ENCODE measurements at regions not wholly inside any gene's neighbourhood (a gene's known extent, or its start where the extent isn't known, plus 50 kb on each side); places are given as distances from the start of the nearest gene placed in this dataset.

DNA sequence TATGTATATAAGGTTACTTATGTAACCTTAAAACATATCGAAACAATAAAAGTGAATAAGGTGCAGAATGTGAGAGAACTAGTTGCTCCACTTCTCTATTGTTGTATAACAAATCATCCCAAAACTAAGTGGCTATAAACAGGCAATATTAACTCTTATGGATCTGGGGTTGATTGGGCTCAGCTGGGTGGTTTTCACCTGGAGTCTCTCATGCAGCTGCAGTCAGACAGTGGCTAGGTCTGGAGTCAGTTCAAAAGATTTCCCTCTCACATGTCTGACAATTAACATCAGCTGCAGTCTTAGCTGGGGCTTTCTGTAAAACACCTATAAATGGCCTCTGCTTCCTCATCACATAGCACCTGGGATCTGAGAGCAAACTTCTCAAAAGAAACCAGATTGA lies 288.4 kb upstream of the SASH1 start:
- TF ChIP-seq, protein P1, sequence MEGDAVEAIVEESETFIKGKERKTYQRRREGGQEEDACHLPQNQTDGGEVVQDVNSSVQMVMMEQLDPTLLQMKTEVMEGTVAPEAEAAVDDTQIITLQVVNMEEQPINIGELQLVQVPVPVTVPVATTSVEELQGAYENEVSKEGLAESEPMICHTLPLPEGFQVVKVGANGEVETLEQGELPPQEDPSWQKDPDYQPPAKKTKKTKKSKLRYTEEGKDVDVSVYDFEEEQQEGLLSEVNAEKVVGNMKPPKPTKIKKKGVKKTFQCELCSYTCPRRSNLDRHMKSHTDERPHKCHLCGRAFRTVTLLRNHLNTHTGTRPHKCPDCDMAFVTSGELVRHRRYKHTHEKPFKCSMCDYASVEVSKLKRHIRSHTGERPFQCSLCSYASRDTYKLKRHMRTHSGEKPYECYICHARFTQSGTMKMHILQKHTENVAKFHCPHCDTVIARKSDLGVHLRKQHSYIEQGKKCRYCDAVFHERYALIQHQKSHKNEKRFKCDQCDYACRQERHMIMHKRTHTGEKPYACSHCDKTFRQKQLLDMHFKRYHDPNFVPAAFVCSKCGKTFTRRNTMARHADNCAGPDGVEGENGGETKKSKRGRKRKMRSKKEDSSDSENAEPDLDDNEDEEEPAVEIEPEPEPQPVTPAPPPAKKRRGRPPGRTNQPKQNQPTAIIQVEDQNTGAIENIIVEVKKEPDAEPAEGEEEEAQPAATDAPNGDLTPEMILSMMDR (IDR thresholded peaks at IDR 0.05), result no peak
- no peak for TF ChIP-seq POLR2AphosphoS5 (IDR thresholded peaks at IDR 0.05)

Data from breast epithelium (tissue), 3 donors.